GM18520 (cell line): ENCODE measurements at regions not wholly inside any gene's neighbourhood (a gene's known extent, or its start where the extent isn't known, plus 50 kb on each side); places are given as distances from the start of the nearest gene placed in this dataset.

ENCODE experiments used
- ATAC-seq: cut with Tn5 transposase; IDR thresholded peaks from one replicate; pipeline ENCODE4 v1.9.1; 2021; ENCODE audit not compliant: unreplicated experiment

- no peak for ATAC-seq
These were observed 182.2 kb upstream of the FOXN2 start for GRCh38 chr2:48132271-48132625.

GRCh38 chr2:48134704-48135103 is 179.8 kb upstream of the FOXN2 start:
- ATAC-seq, result no peak

- no peak for ATAC-seq
These were observed 178.7 kb upstream of the FOXN2 start for GRCh38 chr2:48135797-48136196.

GRCh38 chr2:48137829-48138228 is 176.7 kb upstream of the FOXN2 start:
- ATAC-seq, result no peak

- no peak for ATAC-seq
These were observed 175.6 kb upstream of the FOXN2 start for GRCh38 chr2:48138898-48139297.

GRCh38 chr2:48140586-48140985 is 173.9 kb upstream of the FOXN2 start:
- no peak for ATAC-seq

- ATAC-seq, result no peak
These were observed 169.7 kb upstream of the FOXN2 start for GRCh38 chr2:48144777-48145176.

- ATAC-seq, result no peak
These were observed 168.5 kb upstream of the FOXN2 start for GRCh38 chr2:48145845-48146452.

- ATAC-seq, result no peak
These were observed 167.9 kb upstream of the FOXN2 start for GRCh38 chr2:48146552-48146951.

GRCh38 chr2:48147719-48148118 is 166.8 kb upstream of the FOXN2 start:
- ATAC-seq, result no peak

GRCh38 chr2:48148841-48149430 is 165.5 kb upstream of the FOXN2 start:
- no peak for ATAC-seq

- ATAC-seq, result no peak
These were observed 157.3 kb upstream of the FOXN2 start for GRCh38 chr2:48157150-48157549.

- ATAC-seq, result no peak
These were observed 152.9 kb upstream of the FOXN2 start for GRCh38 chr2:48161628-48162027.

GRCh38 chr2:48162742-48163141 is 151.7 kb upstream of the FOXN2 start:
- no peak for ATAC-seq

GRCh38 chr2:48165070-48165753 is 149.3 kb upstream of the FOXN2 start:
- ATAC-seq, result no peak

GRCh38 chr2:48169141-48169592 is 145.3 kb upstream of the FOXN2 start:
- no peak for ATAC-seq

GRCh38 chr2:48170281-48170680 is 144.2 kb upstream of the FOXN2 start:
- no peak for ATAC-seq

- no peak for ATAC-seq
These were observed 141.3 kb upstream of the FOXN2 start for GRCh38 chr2:48173141-48173540.

- no peak for ATAC-seq
These were observed 140.0 kb upstream of the FOXN2 start for GRCh38 chr2:48174503-48174902.

- ATAC-seq, result no peak
These were observed 139.2 kb upstream of the FOXN2 start for GRCh38 chr2:48175254-48175653.

- no peak for ATAC-seq
These were observed 138.8 kb upstream of the FOXN2 start for GRCh38 chr2:48175656-48176055.

- ATAC-seq, result no peak
These were observed 137.6 kb upstream of the FOXN2 start for GRCh38 chr2:48176876-48177275.

GRCh38 chr2:48178611-48179010 is 135.9 kb upstream of the FOXN2 start:
- no peak for ATAC-seq
